ENCODE measurements at regions not wholly inside any gene's neighbourhood (a gene's known extent, or its start where the extent isn't known, plus 50 kb on each side); places are given as distances from the start of the nearest gene placed in this dataset.

DNA sequence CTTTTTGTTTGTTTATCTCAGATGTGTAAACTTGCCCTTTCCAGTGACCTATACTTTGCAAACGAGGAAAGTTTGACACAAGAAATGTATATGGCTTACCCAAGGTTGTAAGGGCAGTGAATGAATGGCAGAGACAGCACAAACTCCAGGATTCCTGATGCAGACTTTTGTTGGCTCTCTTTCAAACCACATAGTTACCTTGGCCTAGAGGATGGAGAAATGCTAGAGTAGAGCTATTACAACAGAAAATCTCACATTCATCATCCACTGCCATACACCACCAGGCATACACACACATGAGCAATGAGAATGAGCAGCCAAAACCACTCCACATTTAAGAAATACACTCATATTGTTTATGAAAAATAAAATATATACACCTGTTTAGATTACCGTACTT lies 387.0 kb downstream of the TLR4 start:
- Histone ChIP-seq H3K27ac (ENCODE audit: low read depth, low read length, poor library complexity, severe bottlenecking) (no peak overlapping the region), H3K79me2 (ENCODE audit: insufficient read depth, low read length) (no peaks in the 10 kb centered on the region), H3K4me3 (ENCODE audit: low read depth, low read length, poor library complexity, severe bottlenecking) (no peak overlapping the region), H3K9me3 (ENCODE audit: low read length) (no peaks in the 10 kb centered on the region), H3F3A (ENCODE audit: insufficient read depth, low read length) (no peaks in the 10 kb centered on the region), H3K9me2 (ENCODE audit: low read depth, low read length) (no peaks in the 10 kb centered on the region), H2AFZ (ENCODE audit: low read length) (no peak overlapping the region), H3K4me1 (ENCODE audit: insufficient read depth, low read length, severe bottlenecking) (no peaks in the 10 kb centered on the region), H3K36me3 (ENCODE audit: insufficient read depth, low read length) (no peaks in the 10 kb centered on the region), H3K9ac (ENCODE audit: low read length) (no peak overlapping the region), H4K20me1 (ENCODE audit: insufficient read depth, low read length) (no peaks in the 10 kb centered on the region), H3K27me3 (ENCODE audit: insufficient read depth, low read length) (no peaks in the 10 kb centered on the region), H3K4me2 (ENCODE audit: low read length) (no peak overlapping the region)
- TF ChIP-seq EZH2 (IDR thresholded peaks at IDR 0.05; ENCODE audit: borderline replicate concordance, low read length) = no peak
- TF ChIP-seq, protein P1, sequence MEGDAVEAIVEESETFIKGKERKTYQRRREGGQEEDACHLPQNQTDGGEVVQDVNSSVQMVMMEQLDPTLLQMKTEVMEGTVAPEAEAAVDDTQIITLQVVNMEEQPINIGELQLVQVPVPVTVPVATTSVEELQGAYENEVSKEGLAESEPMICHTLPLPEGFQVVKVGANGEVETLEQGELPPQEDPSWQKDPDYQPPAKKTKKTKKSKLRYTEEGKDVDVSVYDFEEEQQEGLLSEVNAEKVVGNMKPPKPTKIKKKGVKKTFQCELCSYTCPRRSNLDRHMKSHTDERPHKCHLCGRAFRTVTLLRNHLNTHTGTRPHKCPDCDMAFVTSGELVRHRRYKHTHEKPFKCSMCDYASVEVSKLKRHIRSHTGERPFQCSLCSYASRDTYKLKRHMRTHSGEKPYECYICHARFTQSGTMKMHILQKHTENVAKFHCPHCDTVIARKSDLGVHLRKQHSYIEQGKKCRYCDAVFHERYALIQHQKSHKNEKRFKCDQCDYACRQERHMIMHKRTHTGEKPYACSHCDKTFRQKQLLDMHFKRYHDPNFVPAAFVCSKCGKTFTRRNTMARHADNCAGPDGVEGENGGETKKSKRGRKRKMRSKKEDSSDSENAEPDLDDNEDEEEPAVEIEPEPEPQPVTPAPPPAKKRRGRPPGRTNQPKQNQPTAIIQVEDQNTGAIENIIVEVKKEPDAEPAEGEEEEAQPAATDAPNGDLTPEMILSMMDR (IDR thresholded peaks at IDR 0.05; ENCODE audit: low read length) = no peak

DNA sequence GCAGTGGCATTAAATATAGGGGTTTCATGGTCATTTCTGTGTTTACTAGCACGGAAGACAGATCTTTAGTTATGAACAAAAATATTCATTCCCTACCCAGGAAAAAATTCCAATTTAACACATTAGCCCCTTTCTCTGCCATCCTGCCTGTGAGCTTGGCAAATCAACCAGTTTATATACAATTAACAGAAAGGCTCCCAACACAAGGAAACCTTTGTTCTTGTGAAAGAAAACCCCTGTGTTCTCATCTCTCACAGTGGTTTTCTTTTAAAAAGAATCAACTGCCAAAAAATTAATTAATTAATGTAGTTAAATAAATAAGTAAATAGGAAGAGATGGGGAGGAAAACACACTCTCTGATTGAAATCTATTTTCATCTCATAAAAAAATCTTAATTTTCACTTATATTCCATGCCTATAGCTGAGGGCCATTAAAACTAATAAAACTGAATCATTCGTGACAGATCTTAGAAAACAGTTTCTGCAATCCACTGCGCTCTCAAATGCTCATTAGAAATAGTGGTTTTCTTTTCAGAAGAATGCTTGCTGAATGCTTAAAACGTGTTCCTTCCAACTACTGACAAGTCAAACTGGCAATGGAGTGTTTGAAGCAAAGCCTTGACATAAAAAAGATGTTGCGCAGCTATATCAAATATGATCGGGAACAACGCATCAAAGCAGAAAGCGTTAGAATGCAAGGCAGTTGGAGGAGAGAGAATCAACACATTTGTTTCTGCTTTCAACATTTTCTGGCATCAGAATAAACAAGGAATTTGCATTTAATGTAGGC lies 387.7 kb downstream of the TLR4 start:
- no peak overlapping the region for H3K4me3 ChIP-seq (ENCODE audit: low read depth, low read length, poor library complexity, severe bottlenecking)
- no peaks in the 10 kb centered on the region for H4K20me1 ChIP-seq (ENCODE audit: insufficient read depth, low read length)
- H3K4me1 ChIP-seq (ENCODE audit: insufficient read depth, low read length, severe bottlenecking) = no peaks in the 10 kb centered on the region
- H3K27me3 ChIP-seq (ENCODE audit: insufficient read depth, low read length) = no peaks in the 10 kb centered on the region
- H3K9me3 ChIP-seq (ENCODE audit: low read length) = no peaks in the 10 kb centered on the region
- no peaks in the 10 kb centered on the region for H3F3A ChIP-seq (ENCODE audit: insufficient read depth, low read length)
- H3K36me3 ChIP-seq (ENCODE audit: insufficient read depth, low read length) = no peaks in the 10 kb centered on the region
- no peaks in the 10 kb centered on the region for H3K79me2 ChIP-seq (ENCODE audit: insufficient read depth, low read length)
- H3K27ac ChIP-seq (ENCODE audit: low read depth, low read length, poor library complexity, severe bottlenecking) = no peak overlapping the region
- no peak overlapping the region for H3K4me2 ChIP-seq (ENCODE audit: low read length)
- no peaks in the 10 kb centered on the region for H3K9me2 ChIP-seq (ENCODE audit: low read depth, low read length)
- no peak overlapping the region for H2AFZ ChIP-seq (ENCODE audit: low read length)
- H3K9ac ChIP-seq (ENCODE audit: low read length) = no peak overlapping the region
- TF ChIP-seq, protein P1 (IDR thresholded peaks at IDR 0.05; ENCODE audit: low read length) = no peak
- no peak for TF ChIP-seq EZH2 (IDR thresholded peaks at IDR 0.05; ENCODE audit: borderline replicate concordance, low read length)

DNA sequence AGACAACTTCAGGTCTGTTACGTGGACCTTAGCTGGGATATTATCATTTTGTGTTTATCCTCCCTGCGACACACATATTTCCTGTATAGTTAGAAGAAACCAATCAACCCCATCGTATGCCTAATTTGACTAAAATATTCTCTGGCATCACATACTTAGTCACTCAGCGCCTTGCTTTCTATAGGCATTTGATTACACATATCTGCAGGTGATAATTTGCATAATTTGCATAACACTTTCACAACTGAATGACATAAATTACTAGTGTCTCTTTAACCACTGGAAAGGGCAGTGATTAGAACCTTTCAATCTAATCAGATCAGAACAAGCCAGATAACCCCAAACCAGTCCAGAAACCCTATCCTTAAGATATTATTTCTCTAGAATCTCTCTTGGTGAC lies 390.2 kb downstream of the TLR4 start:
- Histone ChIP-seq H3K27me3 (ENCODE audit: insufficient read depth, low read length) (no peaks in the 10 kb centered on the region), H3K9me2 (ENCODE audit: low read depth, low read length) (no peaks in the 10 kb centered on the region), H3K4me2 (ENCODE audit: low read length) (no peak overlapping the region), H3K4me3 (ENCODE audit: low read depth, low read length, poor library complexity, severe bottlenecking) (no peak overlapping the region), H3K9ac (ENCODE audit: low read length) (no peak overlapping the region), H3F3A (ENCODE audit: insufficient read depth, low read length) (no peaks in the 10 kb centered on the region), H3K9me3 (ENCODE audit: low read length) (no peaks in the 10 kb centered on the region), H4K20me1 (ENCODE audit: insufficient read depth, low read length) (no peaks in the 10 kb centered on the region), H3K36me3 (ENCODE audit: insufficient read depth, low read length) (no peaks in the 10 kb centered on the region), H3K79me2 (ENCODE audit: insufficient read depth, low read length) (no peaks in the 10 kb centered on the region), H3K4me1 (ENCODE audit: insufficient read depth, low read length, severe bottlenecking) (no peaks in the 10 kb centered on the region), H3K27ac (ENCODE audit: low read depth, low read length, poor library complexity, severe bottlenecking) (no peak overlapping the region), H2AFZ (ENCODE audit: low read length) (no peak overlapping the region)
- TF ChIP-seq EZH2 (IDR thresholded peaks at IDR 0.05; ENCODE audit: borderline replicate concordance, low read length) = no peak
- TF ChIP-seq, protein P1 (IDR thresholded peaks at IDR 0.05; ENCODE audit: low read length) = no peak

Measured in OCI-LY1 (cell line).